Neuronal stem cell (in vitro differentiated cells): ENCODE measurements at regions not wholly inside any gene's neighbourhood (a gene's known extent, or its start where the extent isn't known, plus 50 kb on each side); places are given as distances from the start of the nearest gene placed in this dataset.

Source experiments
- DNase-seq: peaks from one replicate; pipeline ENCODE4 v3.0.0-alpha.2; 2013; ENCODE audit warnings: low spot score
- H2AFZ ChIP-seq: one replicate; pipeline ENCODE4 v1.6.1; 2013; ENCODE audit warnings: mild to moderate bottlenecking, low read length, inconsistent platforms
- H2AK5ac ChIP-seq: 2 replicates; pipeline ENCODE4 v1.6.1; 2013; ENCODE audit warnings: low read depth, mild to moderate bottlenecking, inconsistent platforms, low read length, moderate library complexity, mixed read lengths
- H2BK120ac ChIP-seq: 2 replicates; pipeline ENCODE4 v1.6.1; 2013; ENCODE audit warnings: low read depth, mild to moderate bottlenecking, inconsistent platforms, low read length, moderate library complexity, mixed read lengths
- H2BK12ac ChIP-seq: one replicate; pipeline ENCODE4 v1.6.1; 2013; ENCODE audit warnings: low read length, inconsistent platforms
- H2BK15ac ChIP-seq: 2 replicates; pipeline ENCODE4 v1.6.1; 2013; ENCODE audit warnings: mild to moderate bottlenecking, low read length, inconsistent platforms, mixed read lengths
- H2BK5ac ChIP-seq: one replicate; pipeline ENCODE4 v1.6.1; 2013; ENCODE audit warnings: inconsistent platforms, mild to moderate bottlenecking, low read length, moderate library complexity
- H3K14ac ChIP-seq: one replicate; pipeline ENCODE4 v1.6.1; 2013; ENCODE audit warnings: low read length, inconsistent platforms
- H3K18ac ChIP-seq: 2 replicates; pipeline ENCODE4 v1.6.1; 2013; ENCODE audit warnings: low read length, inconsistent platforms
- H3K23ac ChIP-seq: 2 replicates; pipeline ENCODE4 v1.6.1; 2013; ENCODE audit warnings: low read depth, mild to moderate bottlenecking, mixed read lengths, low read length, inconsistent platforms; ENCODE audit not compliant: poor library complexity
- H3K27ac ChIP-seq: replicated peaks from 3 replicates; pipeline ENCODE4 v1.5.1; 2013; ENCODE audit warnings: low read length, inconsistent platforms
- H3K27me3 ChIP-seq, 3 experiments: 2 replicates each; pipeline ENCODE4 v1.6.1; 2013; ENCODE audit warnings: low read length in 3 of 3, mild to moderate bottlenecking in 2 of 3, inconsistent platforms in 1 of 3, low read depth in 1 of 3, mixed read lengths in 1 of 3, moderate library complexity in 1 of 3; ENCODE audit not compliant: control insufficient read depth in 3 of 3, insufficient read depth in 3 of 3
- H3K36me3 ChIP-seq, 2 donors: replicated peaks in 1 of 2; 2 replicates each; pipeline ENCODE4 v1.6.1; 2013; ENCODE audit warnings: low read length in 2 of 2; ENCODE audit not compliant: control insufficient read depth in 2 of 2, insufficient read depth in 2 of 2
- H3K4ac ChIP-seq: 2 replicates; pipeline ENCODE4 v1.6.1; 2013; ENCODE audit warnings: inconsistent platforms, mild to moderate bottlenecking, low read length, moderate library complexity
- H3K4me1 ChIP-seq, 2 donors: 1 replicate in 1 of 2; 2 replicates in 1 of 2; pipeline ENCODE4 v1.6.1; 2013; ENCODE audit warnings: low read length in 2 of 2, low read depth in 1 of 2; ENCODE audit not compliant: control insufficient read depth in 2 of 2, insufficient read depth in 1 of 2
- H3K4me2 ChIP-seq: one replicate; pipeline ENCODE4 v1.6.1; 2013; ENCODE audit warnings: mild to moderate bottlenecking, low read length, inconsistent platforms; ENCODE audit not compliant: insufficient read depth, poor library complexity, severe bottlenecking
- H3K4me3 ChIP-seq, 2 donors: 2 replicates each; pipeline ENCODE4 v1.5.1; 2013; ENCODE audit warnings: low read length in 2 of 2, mild to moderate bottlenecking in 2 of 2, inconsistent platforms in 1 of 2, moderate library complexity in 1 of 2
- H3K79me1 ChIP-seq: one replicate; pipeline ENCODE4 v1.6.1; 2013; ENCODE audit warnings: low read depth, mild to moderate bottlenecking, inconsistent platforms, low read length, moderate library complexity
- H3K9ac ChIP-seq: one replicate; pipeline ENCODE4 v1.6.1; 2013; ENCODE audit warnings: mild to moderate bottlenecking, low read depth, low read length, inconsistent platforms; ENCODE audit not compliant: poor library complexity
- H3K9me3 ChIP-seq, 2 donors: replicated peaks in 1 of 2; 2 replicates each; pipeline versions ENCODE3 to v1.6.1; 2013; ENCODE audit warnings: low read length in 2 of 2, mild to moderate bottlenecking in 2 of 2, inconsistent platforms in 1 of 2, low read depth in 1 of 2, mixed read lengths in 1 of 2, moderate library complexity in 1 of 2; ENCODE audit not compliant: control insufficient read depth in 2 of 2, insufficient read depth in 1 of 2
- H4K8ac ChIP-seq: one replicate; pipeline ENCODE4 v1.6.1; 2013; ENCODE audit warnings: low read depth, mild to moderate bottlenecking, inconsistent platforms, low read length, moderate library complexity
- H4K91ac ChIP-seq: one replicate; pipeline ENCODE4 v1.6.1; 2013; ENCODE audit warnings: low read length, low read depth, mild to moderate bottlenecking, inconsistent platforms; ENCODE audit not compliant: poor library complexity
- WGBS, 2 donors: extraction: QIAGEN DNeasy Blood & Tissue Kit; methylation state at CpG; one replicate each; pipeline ENCODE4 v1.1.7; 2013; ENCODE audit warnings: missing lambda C conversion rate in 2 of 2, mixed read lengths in 1 of 2; ENCODE audit not compliant: insufficient read length in 2 of 2, insufficient replicate concordance in 1 of 2; ENCODE audit errors: extremely low coverage in 2 of 2; 5-methylcytosine and 5-hydroxymethylcytosine counted together

GRCh38 chr6:113421997-113422396 is 435.1 kb upstream of the MARCKS start:
- no peaks in the 10 kb centered on the region for H3K9me3 ChIP-seq
- H3K4me1 ChIP-seq = peaks cover 0 to 5% of the 10 kb centered on the region in 2 donors
- no peak for DNase-seq
- H3K4me2 ChIP-seq = no peak overlapping the region
- no peak overlapping the region for H2BK5ac ChIP-seq
- no peak overlapping the region for H2AFZ ChIP-seq
- H2BK15ac ChIP-seq = no peak overlapping the region
- no peak overlapping the region for H3K4ac ChIP-seq
- no peak overlapping the region for H4K91ac ChIP-seq
- no peak overlapping the region for H2AK5ac ChIP-seq
- H3K4me3 ChIP-seq = no peak overlapping the region
- H3K36me3 ChIP-seq = no peaks in the 10 kb centered on the region
- H3K79me1 ChIP-seq = no peaks in the 10 kb centered on the region
- no peak overlapping the region for H3K23ac ChIP-seq
- H3K9ac ChIP-seq = no peak overlapping the region
- H3K14ac ChIP-seq = no peak overlapping the region
- no CpG with 5 or more reads among the region's 1 CpG for WGBS, 2 donors
- no peak overlapping the region for H3K27ac ChIP-seq
- H4K8ac ChIP-seq = no peak overlapping the region
- no peaks in the 10 kb centered on the region for H3K27me3 ChIP-seq
- H3K18ac ChIP-seq = no peak overlapping the region
- no peak overlapping the region for H2BK12ac ChIP-seq
- no peak overlapping the region for H2BK120ac ChIP-seq

- Histone ChIP-seq H3K18ac (no peak overlapping the region), H2AK5ac (no peak overlapping the region), H3K4me1 (peaks cover 0 to 5% of the 10 kb centered on the region in 2 donors), H4K91ac (no peak overlapping the region), H3K14ac (no peak overlapping the region), H3K36me3 (no peaks in the 10 kb centered on the region), H3K4me2 (no peak overlapping the region), H2BK5ac (no peak overlapping the region), H3K4ac (no peak overlapping the region), H3K27ac (no peak overlapping the region), H3K79me1 (no peaks in the 10 kb centered on the region), H2BK15ac (no peak overlapping the region), H3K9me3 (no peaks in the 10 kb centered on the region), H3K4me3 (no peak overlapping the region), H4K8ac (no peak overlapping the region), H2BK120ac (no peak overlapping the region), H3K23ac (no peak overlapping the region), H2AFZ (no peak overlapping the region), H3K9ac (no peak overlapping the region), H2BK12ac (no peak overlapping the region), H3K27me3 (no peaks in the 10 kb centered on the region)
- no peak for DNase-seq
- no CpG with 5 or more reads among the region's 1 CpG for WGBS, 2 donors
Observed at GRCh38 chr6:113423956-113424355, 433.2 kb upstream of the MARCKS start.

- no peak overlapping the region for H2BK5ac ChIP-seq
- H3K79me1 ChIP-seq = no peaks in the 10 kb centered on the region
- H3K4ac ChIP-seq = no peak overlapping the region
- H2BK120ac ChIP-seq = no peak overlapping the region
- H3K36me3 ChIP-seq = no peaks in the 10 kb centered on the region
- no peak overlapping the region for H3K18ac ChIP-seq
- H3K4me1 ChIP-seq = no peaks in the 10 kb centered on the region
- H3K27me3 ChIP-seq = no peaks in the 10 kb centered on the region
- no peak overlapping the region for H3K14ac ChIP-seq
- H3K27ac ChIP-seq = no peak overlapping the region
- H3K4me3 ChIP-seq = no peak overlapping the region
- no peak overlapping the region for H3K4me2 ChIP-seq
- H3K9ac ChIP-seq = no peak overlapping the region
- H2AFZ ChIP-seq = peak overlapping the region; percentile 50
- no peak overlapping the region for H4K91ac ChIP-seq
- no CpG with 5 or more reads among the region's 3 CpGs for WGBS, 2 donors
- no peak overlapping the region for H3K23ac ChIP-seq
- no peak overlapping the region for H2BK12ac ChIP-seq
- no peak for DNase-seq
- no peak overlapping the region for H2AK5ac ChIP-seq
- H2BK15ac ChIP-seq = no peak overlapping the region
- H4K8ac ChIP-seq = no peak overlapping the region
- H3K9me3 ChIP-seq = no peaks in the 10 kb centered on the region
Observed at GRCh38 chr6:113425977-113426660, 431.0 kb upstream of the MARCKS start.

GRCh38 chr6:113427617-113428016 is 429.5 kb upstream of the MARCKS start:
- H3K4ac ChIP-seq = no peak overlapping the region
- no peak for DNase-seq
- H2AFZ ChIP-seq = peak overlapping the region; percentile 3
- no peaks in the 10 kb centered on the region for H3K9me3 ChIP-seq
- H3K4me1 ChIP-seq = no peaks in the 10 kb centered on the region
- H4K8ac ChIP-seq = no peak overlapping the region
- no peak overlapping the region for H3K27ac ChIP-seq
- no peak overlapping the region for H4K91ac ChIP-seq
- no peak overlapping the region for H3K4me3 ChIP-seq
- H3K9ac ChIP-seq = no peak overlapping the region
- H3K14ac ChIP-seq = no peak overlapping the region
- H3K36me3 ChIP-seq = no peaks in the 10 kb centered on the region
- WGBS, 2 donors = no CpG with 5 or more reads among the region's 2 CpGs
- no peak overlapping the region for H2BK12ac ChIP-seq
- H2AK5ac ChIP-seq = no peak overlapping the region
- no peak overlapping the region for H2BK15ac ChIP-seq
- H3K23ac ChIP-seq = no peak overlapping the region
- H2BK120ac ChIP-seq = no peak overlapping the region
- no peak overlapping the region for H2BK5ac ChIP-seq
- H3K79me1 ChIP-seq = no peaks in the 10 kb centered on the region
- H3K27me3 ChIP-seq = no peaks in the 10 kb centered on the region
- H3K18ac ChIP-seq = no peak overlapping the region
- H3K4me2 ChIP-seq = no peak overlapping the region
